ENCODE measurements at regions not wholly inside any gene's neighbourhood (a gene's known extent, or its start where the extent isn't known, plus 50 kb on each side); places are given as distances from the start of the nearest gene placed in this dataset.

DNA sequence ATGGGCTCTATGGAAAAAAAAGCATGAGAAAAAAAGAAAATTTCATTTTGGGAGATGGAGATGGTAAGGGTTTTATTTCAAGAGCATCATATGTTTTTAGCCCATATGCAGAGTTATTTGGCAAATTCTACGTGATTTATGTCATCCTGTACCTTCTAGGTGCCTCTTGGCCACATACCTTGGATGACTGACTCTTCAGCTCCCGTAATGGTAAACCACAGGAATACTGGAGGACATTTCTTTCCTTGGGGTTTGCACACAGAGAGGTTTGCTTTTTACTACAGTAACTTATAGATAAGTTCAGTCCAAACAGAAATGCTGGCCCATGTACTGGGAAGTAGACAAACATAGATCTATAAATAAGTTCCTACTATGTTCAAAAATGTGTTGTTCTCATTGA lies 132.2 kb downstream of the SH3BGRL2 start:
- TF ChIP-seq FOXM1 (IDR thresholded peaks at IDR 0.05; ENCODE audit: borderline replicate concordance, low read depth) = no peak
- TF ChIP-seq, protein P1, sequence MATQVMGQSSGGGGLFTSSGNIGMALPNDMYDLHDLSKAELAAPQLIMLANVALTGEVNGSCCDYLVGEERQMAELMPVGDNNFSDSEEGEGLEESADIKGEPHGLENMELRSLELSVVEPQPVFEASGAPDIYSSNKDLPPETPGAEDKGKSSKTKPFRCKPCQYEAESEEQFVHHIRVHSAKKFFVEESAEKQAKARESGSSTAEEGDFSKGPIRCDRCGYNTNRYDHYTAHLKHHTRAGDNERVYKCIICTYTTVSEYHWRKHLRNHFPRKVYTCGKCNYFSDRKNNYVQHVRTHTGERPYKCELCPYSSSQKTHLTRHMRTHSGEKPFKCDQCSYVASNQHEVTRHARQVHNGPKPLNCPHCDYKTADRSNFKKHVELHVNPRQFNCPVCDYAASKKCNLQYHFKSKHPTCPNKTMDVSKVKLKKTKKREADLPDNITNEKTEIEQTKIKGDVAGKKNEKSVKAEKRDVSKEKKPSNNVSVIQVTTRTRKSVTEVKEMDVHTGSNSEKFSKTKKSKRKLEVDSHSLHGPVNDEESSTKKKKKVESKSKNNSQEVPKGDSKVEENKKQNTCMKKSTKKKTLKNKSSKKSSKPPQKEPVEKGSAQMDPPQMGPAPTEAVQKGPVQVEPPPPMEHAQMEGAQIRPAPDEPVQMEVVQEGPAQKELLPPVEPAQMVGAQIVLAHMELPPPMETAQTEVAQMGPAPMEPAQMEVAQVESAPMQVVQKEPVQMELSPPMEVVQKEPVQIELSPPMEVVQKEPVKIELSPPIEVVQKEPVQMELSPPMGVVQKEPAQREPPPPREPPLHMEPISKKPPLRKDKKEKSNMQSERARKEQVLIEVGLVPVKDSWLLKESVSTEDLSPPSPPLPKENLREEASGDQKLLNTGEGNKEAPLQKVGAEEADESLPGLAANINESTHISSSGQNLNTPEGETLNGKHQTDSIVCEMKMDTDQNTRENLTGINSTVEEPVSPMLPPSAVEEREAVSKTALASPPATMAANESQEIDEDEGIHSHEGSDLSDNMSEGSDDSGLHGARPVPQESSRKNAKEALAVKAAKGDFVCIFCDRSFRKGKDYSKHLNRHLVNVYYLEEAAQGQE (IDR thresholded peaks at IDR 0.05; ENCODE audit: low read depth) = no peak
- no peak for TF ChIP-seq ZBTB7A (IDR thresholded peaks at IDR 0.05; ENCODE audit: low read depth)
- TF ChIP-seq NFIC (IDR thresholded peaks at IDR 0.05) = no peak
- no peak for TF ChIP-seq EP300 (IDR thresholded peaks at IDR 0.05; ENCODE audit: borderline replicate concordance)
- no peak for TF ChIP-seq TAF1 (IDR thresholded peaks at IDR 0.05; ENCODE audit: low read depth)
- no peak for TF ChIP-seq TCF12 (IDR thresholded peaks at IDR 0.05; ENCODE audit: low read depth)
- TF ChIP-seq, protein P2, sequence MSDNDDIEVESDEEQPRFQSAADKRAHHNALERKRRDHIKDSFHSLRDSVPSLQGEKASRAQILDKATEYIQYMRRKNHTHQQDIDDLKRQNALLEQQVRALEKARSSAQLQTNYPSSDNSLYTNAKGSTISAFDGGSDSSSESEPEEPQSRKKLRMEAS (IDR thresholded peaks at IDR 0.05) = no peak
- TF ChIP-seq YY1 (IDR thresholded peaks at IDR 0.05; ENCODE audit: low read depth) = no peak
- no peak for TF ChIP-seq RAD21 (IDR thresholded peaks at IDR 0.05; ENCODE audit: low read depth)

All from Ishikawa (cell line).